HG03442 (cell line): ENCODE measurements at regions not wholly inside any gene's neighbourhood (a gene's known extent, or its start where the extent isn't known, plus 50 kb on each side); places are given as distances from the start of the nearest gene placed in this dataset.
"Not testable (repeated sequence)": the region's sequence is repeated elsewhere in the genome, so short reads cannot be mapped to it uniquely, and the experiment has no call there.

Experiments used
- ATAC-seq: cut with Tn5 transposase; IDR thresholded peaks from one replicate; pipeline ENCODE4 v1.9.1; 2021; ENCODE audit warnings: mild to moderate bottlenecking, moderate library complexity; ENCODE audit not compliant: unreplicated experiment

DNA sequence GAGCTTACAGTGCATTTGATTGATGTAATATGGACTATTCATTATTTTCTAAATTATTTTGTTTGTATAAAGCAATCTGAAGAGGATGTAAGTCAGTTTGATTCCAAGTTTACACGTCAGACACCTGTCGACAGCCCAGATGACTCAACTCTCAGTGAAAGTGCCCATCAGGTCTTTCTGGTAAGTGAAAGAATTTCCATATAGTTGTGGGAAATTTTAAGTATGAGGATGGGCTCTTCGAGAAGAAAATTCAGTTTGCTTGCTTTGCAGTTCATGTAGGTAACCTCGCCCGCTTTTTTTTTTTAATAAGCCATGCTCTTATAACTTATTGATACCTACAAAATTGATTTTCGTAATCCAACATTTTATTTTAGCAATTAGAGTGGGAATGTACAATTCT is 151.6 kb downstream of the CDRT15L2 start:
- ATAC-seq: not testable (repeated sequence)

DNA sequence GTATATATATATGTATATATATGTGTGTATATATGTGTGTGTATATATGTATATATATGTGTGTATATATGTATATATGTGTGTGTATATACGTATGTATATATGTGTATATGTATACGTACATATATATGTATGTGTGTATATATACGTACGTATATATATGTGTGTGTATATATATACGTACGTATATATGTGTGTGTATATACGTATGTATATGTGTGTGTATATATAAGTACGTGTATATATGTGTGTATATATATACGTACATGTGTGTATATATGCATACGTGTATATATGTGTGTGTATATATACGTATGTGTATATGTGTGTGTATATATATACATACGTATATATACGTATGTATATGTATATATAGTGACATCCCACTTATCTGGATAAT is 154.4 kb downstream of the CDRT15L2 start:
- no peak for ATAC-seq

DNA sequence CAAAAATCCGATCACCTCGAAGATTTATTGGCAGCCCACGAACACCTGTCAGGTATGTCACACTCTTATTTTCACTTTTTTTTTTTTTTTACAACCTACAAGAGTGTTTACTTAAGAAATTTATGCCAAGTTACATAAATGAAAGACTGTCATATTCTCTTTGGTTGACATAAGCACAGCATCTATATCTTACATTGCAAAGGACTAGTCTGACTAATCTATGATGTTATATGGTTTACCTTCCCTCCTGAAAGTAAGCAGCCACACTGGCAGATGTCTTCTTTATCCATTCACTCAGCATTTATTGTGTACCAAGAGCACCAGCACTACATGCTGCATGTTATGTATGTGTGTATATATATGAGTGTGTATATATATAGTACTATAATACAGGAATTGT is 156.3 kb downstream of the CDRT15L2 start:
- ATAC-seq: no peak

DNA sequence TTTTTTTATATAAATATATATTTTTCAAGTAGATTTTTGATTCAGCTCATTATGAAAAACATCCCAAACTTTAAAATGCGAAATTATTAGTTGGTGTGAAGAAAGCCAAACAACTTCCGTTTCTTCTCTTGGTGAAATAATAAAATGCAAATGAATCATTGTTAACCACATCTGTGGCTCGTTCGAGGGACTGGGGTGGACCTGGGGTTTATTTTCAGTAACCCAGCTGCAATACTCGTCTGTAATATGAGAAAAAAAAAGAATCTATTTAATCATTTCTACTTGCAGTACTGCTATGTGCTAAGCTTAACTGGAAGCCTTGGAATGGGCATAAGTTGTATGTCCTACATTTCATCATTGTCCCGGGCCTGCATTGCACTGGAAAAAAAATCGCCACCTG is 158.1 kb downstream of the CDRT15L2 start:
- ATAC-seq: not testable (repeated sequence)

DNA sequence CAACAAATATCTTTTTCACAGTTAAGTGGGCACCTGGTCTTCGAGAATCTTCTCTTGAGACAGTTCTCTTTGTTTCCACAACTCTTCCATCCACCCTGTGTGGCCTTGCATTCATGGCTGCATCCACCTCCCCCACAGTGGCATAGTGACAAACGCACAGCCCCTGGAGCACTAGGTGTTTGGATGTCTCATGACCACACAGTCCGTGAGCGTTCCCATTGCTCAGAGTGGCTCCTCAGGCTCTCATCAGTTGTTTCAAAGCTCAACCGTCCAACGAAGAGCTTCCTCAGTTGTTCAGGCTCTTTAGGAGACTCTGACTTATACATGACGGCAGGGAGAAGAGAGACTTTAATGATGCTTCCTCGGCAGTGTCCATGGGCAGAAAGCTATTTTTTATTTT is 191.6 kb downstream of the CDRT15L2 start:
- no peak for ATAC-seq

DNA sequence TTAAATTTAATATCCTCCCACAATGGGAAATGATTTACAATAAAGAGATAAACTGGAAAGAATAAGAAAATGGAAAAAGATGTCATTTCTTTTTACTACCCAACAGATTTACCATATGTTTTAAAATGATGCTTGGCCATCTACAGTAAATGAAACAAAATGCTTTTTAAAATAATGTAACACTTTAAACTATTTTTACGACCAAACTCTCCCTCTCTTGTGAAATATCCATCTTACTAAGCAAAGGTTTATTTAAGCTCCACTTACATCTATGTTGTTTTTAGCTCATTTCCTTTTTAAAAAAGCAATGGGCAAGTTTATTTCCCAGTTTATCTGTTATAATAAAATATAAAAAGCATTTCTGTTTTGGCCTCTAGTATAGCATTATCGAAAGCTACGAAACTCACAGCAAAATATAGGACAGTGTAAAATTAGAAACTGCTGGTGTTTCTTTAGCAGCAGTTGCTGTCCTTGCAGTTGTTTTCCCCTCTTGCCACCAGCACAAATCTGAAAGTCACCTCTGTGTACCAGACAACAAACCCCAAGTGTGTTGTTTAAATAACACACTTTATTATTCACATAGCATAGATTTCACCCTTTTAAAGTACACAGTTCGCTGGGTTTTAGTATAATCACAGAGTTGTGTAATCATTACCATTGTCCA is 195.1 kb downstream of the CDRT15L2 start:
- no peak for ATAC-seq

DNA sequence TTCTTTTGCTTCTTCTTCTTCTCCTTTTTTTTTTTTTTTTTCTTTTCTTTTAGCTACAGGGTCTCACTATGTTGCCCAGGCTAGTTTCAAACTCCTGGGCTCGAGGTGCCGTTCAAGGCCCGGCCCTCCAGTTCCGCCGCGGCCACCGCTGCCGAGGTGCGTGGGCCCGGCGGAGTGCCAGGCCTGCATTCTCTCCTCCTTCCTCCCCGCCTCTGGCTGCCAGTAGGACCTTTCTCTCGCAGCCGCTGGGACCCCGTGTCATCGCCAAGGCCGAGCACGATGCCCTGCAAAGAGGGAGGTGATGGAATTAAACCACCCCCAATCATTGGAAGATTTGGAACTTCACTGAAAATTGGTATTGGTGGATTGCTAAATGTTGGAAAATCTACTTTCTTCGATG is 195.8 kb downstream of the CDRT15L2 start:
- ATAC-seq: no peak

DNA sequence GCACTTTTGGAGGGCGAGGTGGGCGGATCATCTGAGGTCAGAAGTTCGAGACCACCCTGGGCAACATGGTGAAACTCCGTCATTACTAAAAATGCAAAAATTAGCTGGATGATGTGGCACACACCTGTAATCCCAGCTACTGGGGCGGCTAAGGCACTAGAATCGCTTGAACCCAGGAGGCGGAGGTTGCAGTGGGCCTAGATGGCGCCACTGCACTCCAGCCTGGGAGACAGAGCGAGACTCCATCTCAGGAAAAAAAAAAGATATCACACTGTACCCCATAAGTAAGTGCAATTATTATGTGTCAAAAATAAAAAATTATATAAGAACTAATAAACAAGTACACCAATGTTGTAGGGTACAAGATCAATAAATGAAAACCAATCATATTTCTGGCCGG is 200.0 kb downstream of the CDRT15L2 start:
- ATAC-seq: no peak

DNA sequence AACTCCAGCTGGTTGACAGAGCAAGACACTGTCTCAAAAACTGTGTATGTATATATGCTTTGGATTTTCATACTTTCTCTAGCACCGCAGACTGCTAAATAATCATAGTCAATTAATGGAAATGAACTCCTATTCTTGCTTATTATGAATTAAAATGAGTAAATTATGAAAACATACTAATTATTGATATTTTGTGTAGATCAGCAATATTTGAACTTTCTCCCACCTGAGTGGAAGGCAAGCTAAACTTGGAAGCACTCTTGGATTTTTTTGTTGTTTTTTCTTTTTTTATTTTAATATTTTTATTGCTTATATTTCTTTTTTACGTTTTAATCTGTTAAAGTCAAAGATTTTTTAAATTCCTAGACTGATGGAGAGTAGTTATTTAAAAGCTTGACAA is 201.7 kb downstream of the CDRT15L2 start:
- no peak for ATAC-seq

DNA sequence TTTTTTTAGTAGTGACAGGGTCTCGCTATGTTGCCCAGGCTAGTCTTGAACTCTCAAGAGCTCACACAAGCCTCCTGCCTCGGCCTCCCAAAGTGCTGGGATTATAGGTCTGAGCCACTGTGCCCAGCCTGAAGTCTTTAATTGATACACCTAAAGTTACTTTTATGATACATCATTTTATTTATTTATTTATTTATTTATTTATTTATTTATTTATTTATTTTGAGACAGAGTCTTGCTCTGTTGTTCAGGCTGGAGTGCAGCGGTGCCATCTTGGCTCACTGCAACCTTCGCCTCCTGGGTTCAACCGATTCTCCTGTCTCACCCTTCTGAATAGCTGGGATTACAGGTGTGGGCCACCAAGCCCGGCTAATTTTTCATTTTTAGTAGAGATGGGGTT is 202.3 kb downstream of the CDRT15L2 start:
- ATAC-seq: not testable (repeated sequence)

DNA sequence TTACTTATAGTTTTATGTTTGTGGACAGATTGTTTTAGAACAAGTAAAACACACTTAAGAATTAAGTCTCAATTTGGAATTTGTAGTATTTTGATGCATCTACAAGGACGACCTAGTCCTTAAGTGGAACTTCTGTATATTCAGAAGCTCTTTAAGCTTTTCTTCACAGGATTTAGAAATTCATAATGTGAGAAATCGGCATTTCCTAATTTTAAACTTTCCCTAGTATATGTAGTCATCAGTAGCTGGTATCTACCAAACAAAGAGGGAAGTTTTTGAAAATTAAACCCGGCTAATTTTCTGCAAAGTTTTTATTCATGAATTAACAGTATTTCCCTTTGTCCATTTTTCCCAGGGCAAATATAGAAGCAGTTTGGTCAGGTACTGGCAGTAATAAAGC is 203.6 kb downstream of the CDRT15L2 start:
- ATAC-seq: no peak

DNA sequence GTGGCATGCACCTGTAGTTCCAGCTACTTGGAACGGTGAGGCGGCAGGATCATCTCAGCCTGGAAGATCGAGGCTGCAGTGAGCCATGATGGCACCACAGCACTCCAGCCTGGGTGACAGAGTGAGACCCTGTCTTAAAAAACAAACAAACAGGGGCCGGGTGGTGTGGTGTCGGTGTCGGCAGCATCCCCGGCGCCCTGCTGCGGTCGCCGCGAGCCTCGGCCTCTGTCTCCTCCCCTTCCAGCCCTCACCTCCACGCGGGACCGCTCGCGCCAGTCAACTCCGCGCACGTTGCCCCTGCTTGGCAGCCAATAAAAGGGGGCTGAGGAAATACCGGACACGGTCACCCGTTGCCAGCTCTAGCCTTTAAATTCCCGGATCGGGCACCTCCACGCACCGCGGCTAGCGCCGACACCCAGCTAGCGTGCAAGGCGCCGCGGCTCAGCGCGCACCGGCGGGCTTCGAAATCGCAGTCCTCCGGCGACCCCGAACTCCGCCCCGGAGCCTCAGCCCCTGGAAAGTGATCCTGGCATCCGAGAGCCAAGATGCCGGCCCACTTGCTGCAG is 204.7 kb downstream of the CDRT15L2 start:
- no peak for ATAC-seq

DNA sequence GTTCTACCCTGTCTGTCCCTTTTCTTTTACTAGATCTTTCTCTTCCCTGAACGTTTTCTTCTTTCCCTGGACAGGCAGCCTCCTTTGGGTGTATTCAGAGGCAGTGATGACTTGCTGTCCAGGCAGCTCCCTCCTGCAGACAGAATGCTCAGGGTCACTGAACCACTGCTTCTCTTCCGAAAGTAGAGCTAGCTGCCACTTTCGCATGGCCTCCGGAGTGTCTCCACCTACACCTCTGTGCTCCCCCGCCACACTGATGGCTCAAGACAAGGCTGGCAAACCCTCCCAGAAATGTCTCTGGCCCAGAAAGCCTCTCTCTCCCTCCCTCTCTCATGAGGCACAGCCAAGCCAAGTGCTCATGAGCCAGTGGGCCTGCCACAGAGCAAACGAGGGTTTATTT is 207.8 kb downstream of the CDRT15L2 start:
- no peak for ATAC-seq

DNA sequence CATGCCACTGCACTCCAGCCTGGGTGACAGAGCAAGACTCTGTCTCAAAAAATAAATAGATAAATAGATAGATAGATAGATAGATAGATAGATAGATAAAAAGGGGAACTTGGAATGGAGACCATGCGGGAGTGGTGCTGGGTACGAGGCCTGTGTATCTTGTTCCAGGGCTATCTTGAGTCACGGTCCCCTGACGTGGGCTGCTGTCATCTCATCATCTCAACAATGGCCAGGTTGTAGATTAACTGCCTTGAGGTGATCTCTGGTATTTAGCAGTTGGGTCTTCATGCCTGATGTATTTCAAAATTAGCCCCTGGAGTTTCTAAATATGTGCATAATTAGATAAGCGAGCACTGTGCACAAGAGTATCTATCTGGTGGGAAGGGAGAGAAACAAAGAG is 212.1 kb downstream of the CDRT15L2 start:
- ATAC-seq: no peak

DNA sequence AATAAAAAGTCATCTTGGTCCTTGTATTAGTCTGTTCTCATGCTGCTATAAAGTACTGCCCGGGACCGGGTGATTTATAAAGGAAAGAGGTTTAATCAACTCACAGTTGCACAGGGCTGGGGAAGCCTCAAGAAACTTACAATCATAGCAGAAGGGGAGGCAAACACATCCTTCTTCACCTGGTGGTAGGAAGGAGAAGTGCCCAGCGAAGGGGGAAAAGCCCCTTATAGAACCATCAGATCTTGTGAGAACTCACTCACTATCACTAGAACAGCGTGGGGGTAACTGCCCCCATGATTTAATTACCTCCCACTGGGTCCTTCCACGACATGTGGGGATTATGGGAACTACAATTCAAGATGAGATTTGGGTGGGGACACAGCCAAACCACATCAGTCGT is 215.0 kb downstream of the CDRT15L2 start:
- ATAC-seq: not testable (repeated sequence)

DNA sequence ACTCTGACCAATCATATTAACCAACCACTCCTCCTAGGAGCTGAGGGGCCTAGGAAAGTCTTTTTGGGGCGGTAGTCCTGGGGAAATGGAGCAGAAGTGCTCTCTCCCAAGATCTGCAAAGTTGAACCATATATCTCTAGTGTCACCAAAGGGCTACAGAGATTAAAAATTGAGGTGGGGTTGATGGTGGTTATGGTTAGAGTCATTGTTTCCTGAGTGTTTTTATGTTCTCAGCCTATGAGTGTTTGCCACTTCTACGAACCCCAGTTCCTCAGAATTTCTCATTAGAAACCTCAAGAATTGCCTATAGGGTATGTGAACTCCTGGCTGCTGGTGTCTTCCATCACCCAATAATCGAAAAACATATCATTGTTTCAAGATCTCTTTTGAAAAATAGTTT is 217.8 kb downstream of the CDRT15L2 start:
- ATAC-seq: no peak

DNA sequence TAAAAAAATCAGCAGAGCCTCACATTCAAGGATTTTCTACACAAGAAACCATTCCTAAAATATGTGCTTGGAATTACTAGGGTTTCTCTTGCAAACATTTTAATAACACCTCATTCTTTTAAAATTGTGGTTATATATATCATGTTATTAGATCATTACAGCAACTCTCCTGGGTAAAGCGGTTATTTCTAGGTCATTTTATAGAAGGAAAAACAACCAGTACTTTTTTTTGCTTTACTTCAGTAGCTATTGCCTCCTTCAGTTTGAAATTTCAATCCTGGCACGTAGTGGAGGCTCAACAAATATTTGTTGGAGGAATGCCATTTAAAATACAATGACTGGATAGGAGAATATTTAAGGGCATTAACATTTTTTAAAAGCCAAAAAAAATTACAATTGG is 220.6 kb downstream of the CDRT15L2 start:
- no peak for ATAC-seq

DNA sequence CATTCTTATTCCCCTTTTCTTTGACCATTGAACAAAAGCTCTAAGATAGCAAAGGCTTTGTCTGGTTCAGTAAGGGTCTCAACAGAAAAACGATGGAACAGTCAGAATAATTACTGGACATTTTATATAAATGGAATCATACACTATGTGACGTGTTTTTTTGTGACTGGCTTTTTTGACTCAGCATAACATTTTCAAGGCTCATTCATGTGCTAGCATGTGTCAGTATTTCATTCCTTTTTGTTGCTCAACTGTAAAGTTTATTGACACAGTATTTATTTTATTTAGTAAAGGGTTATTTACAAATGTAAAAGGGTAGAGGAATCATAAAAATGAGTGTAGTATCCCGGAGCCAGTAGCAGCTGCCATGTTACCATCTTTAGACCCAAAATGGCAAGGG is 226.2 kb downstream of the CDRT15L2 start:
- ATAC-seq: no peak

DNA sequence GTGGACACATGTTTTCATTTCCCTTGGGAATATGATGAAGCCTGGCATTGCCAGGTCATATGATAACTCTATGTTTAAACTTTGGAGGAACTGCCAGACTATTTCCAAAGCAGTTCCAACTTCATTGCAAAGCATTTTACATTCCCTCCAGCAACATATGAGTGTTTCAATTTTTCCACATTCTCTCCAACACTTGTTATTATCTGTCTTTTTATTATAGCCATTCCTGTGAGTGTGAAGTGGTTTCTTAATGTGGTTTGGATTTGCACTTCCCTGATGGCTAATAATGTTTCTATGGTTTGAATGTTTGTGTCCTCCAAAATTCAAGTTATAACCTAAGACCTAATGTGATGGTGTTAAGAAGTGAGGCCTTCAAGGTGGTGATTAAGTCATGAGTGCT is 228.0 kb downstream of the CDRT15L2 start:
- ATAC-seq: not testable (repeated sequence)

DNA sequence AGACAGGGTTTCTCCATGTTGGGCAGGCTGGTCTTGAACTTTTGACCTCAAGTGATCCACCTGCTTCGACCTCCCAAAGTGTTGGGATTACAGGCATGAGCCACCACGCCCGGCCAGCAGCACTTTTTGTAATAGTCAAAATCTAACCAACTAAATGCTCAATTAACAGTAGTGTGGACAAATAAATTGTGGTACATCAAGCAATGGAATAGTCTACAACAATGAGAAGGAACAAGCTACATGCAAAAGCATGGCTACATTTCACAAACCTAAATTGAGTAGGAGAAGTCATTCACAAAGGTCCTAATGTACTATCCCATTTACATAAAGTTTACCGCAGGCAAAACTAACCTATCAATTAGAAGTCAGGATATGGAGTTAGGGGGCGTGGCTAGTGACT is 227.4 kb downstream of the USP22 start:
- ATAC-seq: not testable (repeated sequence)

DNA sequence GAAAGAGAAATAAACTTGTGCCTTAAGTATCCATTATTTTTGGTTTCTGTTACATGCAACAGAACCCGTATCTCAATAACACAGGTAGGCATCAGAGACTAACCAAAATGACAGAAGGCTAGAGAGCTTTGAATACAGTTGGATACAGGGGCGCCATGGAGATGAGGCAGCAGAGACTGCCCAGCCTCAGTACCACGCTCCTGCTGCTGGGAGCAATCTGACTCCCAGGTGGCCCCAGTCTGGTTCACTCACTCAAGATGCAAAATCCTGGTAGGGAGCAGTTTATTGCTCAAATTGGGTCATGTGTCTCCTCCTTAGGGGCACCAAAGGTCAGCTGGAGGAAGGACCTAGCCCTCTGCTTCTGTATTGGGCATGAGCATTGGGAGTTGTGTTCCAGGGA is 218.9 kb downstream of the USP22 start:
- no peak for ATAC-seq

DNA sequence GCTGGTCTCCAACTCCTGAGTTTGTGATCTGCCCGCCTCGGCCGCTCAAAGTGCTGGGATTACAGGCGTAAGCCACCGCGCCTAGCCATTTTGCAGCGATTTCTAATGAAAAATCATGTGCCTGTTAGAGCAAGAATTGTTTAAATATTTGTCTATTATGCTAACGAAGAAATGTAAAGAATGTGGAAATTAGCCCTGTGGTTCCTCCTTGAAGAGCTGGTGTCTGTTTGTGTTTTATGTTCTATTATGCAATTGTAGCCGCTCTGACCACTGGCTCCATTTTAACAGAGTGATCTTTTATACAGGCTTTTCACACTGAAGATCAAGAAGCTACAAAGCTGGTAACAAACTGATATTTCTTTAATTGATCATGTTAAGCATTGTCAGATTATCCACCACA is 217.3 kb downstream of the USP22 start:
- no peak for ATAC-seq

DNA sequence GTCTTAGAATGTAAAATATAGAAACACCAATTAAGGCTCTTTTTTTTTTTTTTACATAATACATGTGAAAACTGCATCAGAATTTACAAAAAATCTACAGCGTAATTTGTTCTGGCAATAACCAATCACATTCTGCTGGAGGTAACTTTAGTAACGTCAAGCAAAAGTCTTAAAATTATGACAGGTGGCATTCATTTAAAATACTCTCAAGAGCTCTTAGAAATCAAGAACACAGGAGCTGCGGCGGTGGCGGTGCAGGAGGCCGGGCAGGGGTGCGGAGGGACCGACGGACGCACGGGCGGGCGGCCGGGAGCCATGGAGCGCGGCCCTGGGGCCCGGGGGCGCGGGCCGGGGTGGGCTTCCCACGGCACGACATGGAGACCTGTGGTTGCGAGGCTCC is 202.4 kb downstream of the USP22 start:
- ATAC-seq: not testable (repeated sequence)
